ENCODE measurements at regions not wholly inside any gene's neighbourhood (a gene's known extent, or its start where the extent isn't known, plus 50 kb on each side); places are given as distances from the start of the nearest gene placed in this dataset.

DNA sequence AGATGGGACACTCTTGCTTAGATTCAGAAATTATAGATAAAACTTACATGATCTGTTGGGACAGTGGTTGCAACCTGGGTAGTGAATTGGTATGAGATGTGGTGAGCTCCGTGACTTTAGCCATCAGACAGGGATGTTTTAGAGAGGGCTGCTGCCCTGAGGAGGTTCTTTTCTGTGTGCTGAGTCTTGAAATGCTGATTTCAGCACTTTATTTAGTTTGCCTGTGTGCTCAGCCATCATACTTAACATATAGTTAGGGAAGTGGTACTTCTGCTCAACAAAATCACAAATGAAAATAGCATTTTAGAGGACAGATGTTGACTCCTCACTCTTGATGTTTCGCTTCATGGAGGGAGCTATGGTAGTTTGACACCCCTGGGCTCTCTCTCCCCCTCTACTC lies 95.9 kb upstream of the CDH13 start:
- TF ChIP-seq, protein P1, sequence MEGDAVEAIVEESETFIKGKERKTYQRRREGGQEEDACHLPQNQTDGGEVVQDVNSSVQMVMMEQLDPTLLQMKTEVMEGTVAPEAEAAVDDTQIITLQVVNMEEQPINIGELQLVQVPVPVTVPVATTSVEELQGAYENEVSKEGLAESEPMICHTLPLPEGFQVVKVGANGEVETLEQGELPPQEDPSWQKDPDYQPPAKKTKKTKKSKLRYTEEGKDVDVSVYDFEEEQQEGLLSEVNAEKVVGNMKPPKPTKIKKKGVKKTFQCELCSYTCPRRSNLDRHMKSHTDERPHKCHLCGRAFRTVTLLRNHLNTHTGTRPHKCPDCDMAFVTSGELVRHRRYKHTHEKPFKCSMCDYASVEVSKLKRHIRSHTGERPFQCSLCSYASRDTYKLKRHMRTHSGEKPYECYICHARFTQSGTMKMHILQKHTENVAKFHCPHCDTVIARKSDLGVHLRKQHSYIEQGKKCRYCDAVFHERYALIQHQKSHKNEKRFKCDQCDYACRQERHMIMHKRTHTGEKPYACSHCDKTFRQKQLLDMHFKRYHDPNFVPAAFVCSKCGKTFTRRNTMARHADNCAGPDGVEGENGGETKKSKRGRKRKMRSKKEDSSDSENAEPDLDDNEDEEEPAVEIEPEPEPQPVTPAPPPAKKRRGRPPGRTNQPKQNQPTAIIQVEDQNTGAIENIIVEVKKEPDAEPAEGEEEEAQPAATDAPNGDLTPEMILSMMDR (IDR thresholded peaks at IDR 0.05), result no peak
- TF ChIP-seq POLR2A (IDR thresholded peaks at IDR 0.05; ENCODE audit: low read depth), result no peak
